ENCODE measurements at regions not wholly inside any gene's neighbourhood (a gene's known extent, or its start where the extent isn't known, plus 50 kb on each side); places are given as distances from the start of the nearest gene placed in this dataset.

GRCh38 chr5:125316915-125317535 is 570.6 kb upstream of the ZNF608 start:
- DNase-seq (ENCODE audit: low read depth): no peak
- no peak for TF ChIP-seq CTCF (IDR thresholded peaks at IDR 0.05; ENCODE audit: low read depth, low read length, missing control alignments)
- in situ Hi-C loops (cut with HindIII; ENCODE audit: low sequenced_read_pairs): no loop called here

GRCh38 chr5:125317536-125317995 is 571.1 kb upstream of the ZNF608 start:
- no peak overlapping the region for H3K4me3 ChIP-seq (ENCODE audit: low read depth, low read length)
- in situ Hi-C loops (cut with HindIII; ENCODE audit: low sequenced_read_pairs): no loop called here
- no peak for DNase-seq (ENCODE audit: low read depth)
- no peak for TF ChIP-seq CTCF (IDR thresholded peaks at IDR 0.05; ENCODE audit: low read depth, low read length, missing control alignments)

More at GRCh38 chr5:125316915-125317535, 570.6 kb upstream of the ZNF608 start:
- H3K4me3 ChIP-seq (ENCODE audit: low read depth, low read length): no peak overlapping the region

GRCh38 chr5:125321654-125322053 is 575.2 kb upstream of the ZNF608 start:
- in situ Hi-C loops (cut with HindIII; ENCODE audit: low sequenced_read_pairs): no loop called here
- TF ChIP-seq CTCF (IDR thresholded peaks at IDR 0.05; ENCODE audit: low read depth, low read length, missing control alignments): no peak
- DNase-seq (ENCODE audit: low read depth): no peak

GRCh38 chr5:125323613-125324012 is 577.2 kb upstream of the ZNF608 start:
- in situ Hi-C loops (cut with HindIII; ENCODE audit: low sequenced_read_pairs): no loop called here
- DNase-seq (ENCODE audit: low read depth): no peak
- no peak for TF ChIP-seq CTCF (IDR thresholded peaks at IDR 0.05; ENCODE audit: low read depth, low read length, missing control alignments)
- H3K4me3 ChIP-seq (ENCODE audit: low read depth, low read length): no peak overlapping the region

More at GRCh38 chr5:125321654-125322053, 575.2 kb upstream of the ZNF608 start:
- no peak overlapping the region for H3K4me3 ChIP-seq (ENCODE audit: low read depth, low read length)

GRCh38 chr5:125325488-125326149 is 579.2 kb upstream of the ZNF608 start:
- DNase-seq (ENCODE audit: low read depth): no peak
- in situ Hi-C loops (cut with HindIII; ENCODE audit: low sequenced_read_pairs): no loop called here
- H3K4me3 ChIP-seq (ENCODE audit: low read depth, low read length): no peak overlapping the region
- TF ChIP-seq CTCF (IDR thresholded peaks at IDR 0.05; ENCODE audit: low read depth, low read length, missing control alignments): no peak

- in situ Hi-C loops (cut with HindIII; ENCODE audit: low sequenced_read_pairs): no loop called here
- DNase-seq (ENCODE audit: low read depth): peak; percentile 60
- TF ChIP-seq CTCF (IDR thresholded peaks at IDR 0.05; ENCODE audit: low read depth, low read length, missing control alignments): no peak
- no peak overlapping the region for H3K4me3 ChIP-seq (ENCODE audit: low read depth, low read length)
Measured at GRCh38 chr5:125326150-125326510, 579.7 kb upstream of the ZNF608 start.
